ENCODE measurements at regions not wholly inside any gene's neighbourhood (a gene's known extent, or its start where the extent isn't known, plus 50 kb on each side); places are given as distances from the start of the nearest gene placed in this dataset.

GRCh38 chr12:3363608-3364007, 127.4 kb upstream of the PRMT8 start:
- Mint-ChIP-seq H3K9me3 (no peaks in the 10 kb centered on the region), H3K4me3 (no peak overlapping the region), H3K36me3 (ENCODE audit: low read depth) (no peaks in the 10 kb centered on the region), H3K27ac (no peak overlapping the region), H3K4me1 (ENCODE audit: low read depth) (no peaks in the 10 kb centered on the region), H3K27me3 (ENCODE audit: insufficient read depth) (peaks cover 24% of the 10 kb centered on the region)
- TF ChIP-seq CTCF (IDR thresholded peaks at IDR 0.05): no peak
- DNase-seq: no peak

- Mint-ChIP-seq H3K27ac (no peak overlapping the region), H3K36me3 (ENCODE audit: low read depth) (no peaks in the 10 kb centered on the region), H3K4me1 (ENCODE audit: low read depth) (no peaks in the 10 kb centered on the region), H3K27me3 (ENCODE audit: insufficient read depth) (peaks cover 20% of the 10 kb centered on the region), H3K9me3 (no peaks in the 10 kb centered on the region), H3K4me3 (no peak overlapping the region)
- no peak for TF ChIP-seq CTCF (IDR thresholded peaks at IDR 0.05)
- no peak for DNase-seq
Observed at GRCh38 chr12:3364226-3364625, 126.8 kb upstream of the PRMT8 start.

GRCh38 chr12:3364661-3365462, 126.1 kb upstream of the PRMT8 start:
- DNase-seq: no peak
- H3K27ac Mint-ChIP-seq: no peak overlapping the region

GRCh38 chr12:3365463-3366411, 125.3 kb upstream of the PRMT8 start:
- peaks cover 15% of the 10 kb centered on the region for H3K27me3 Mint-ChIP-seq (ENCODE audit: insufficient read depth)
- no peaks in the 10 kb centered on the region for H3K9me3 Mint-ChIP-seq
- DNase-seq: no peak
- no peak overlapping the region for H3K27ac Mint-ChIP-seq
- H3K4me1 Mint-ChIP-seq (ENCODE audit: low read depth): no peaks in the 10 kb centered on the region
- TF ChIP-seq CTCF (IDR thresholded peaks at IDR 0.05): no peak
- no peaks in the 10 kb centered on the region for H3K36me3 Mint-ChIP-seq (ENCODE audit: low read depth)
- no peak overlapping the region for H3K4me3 Mint-ChIP-seq

More at GRCh38 chr12:3364661-3365462, 126.1 kb upstream of the PRMT8 start:
- H3K4me3 Mint-ChIP-seq: no peak overlapping the region
- TF ChIP-seq CTCF (IDR thresholded peaks at IDR 0.05): no peak
- no peaks in the 10 kb centered on the region for H3K9me3 Mint-ChIP-seq
- no peaks in the 10 kb centered on the region for H3K36me3 Mint-ChIP-seq (ENCODE audit: low read depth)
- H3K4me1 Mint-ChIP-seq (ENCODE audit: low read depth): no peaks in the 10 kb centered on the region
- peaks cover 15% of the 10 kb centered on the region for H3K27me3 Mint-ChIP-seq (ENCODE audit: insufficient read depth)

GRCh38 chr12:3366451-3367110, 124.4 kb upstream of the PRMT8 start:
- no peaks in the 10 kb centered on the region for H3K36me3 Mint-ChIP-seq (ENCODE audit: low read depth)
- H3K27me3 Mint-ChIP-seq (ENCODE audit: insufficient read depth): peaks cover 19% of the 10 kb centered on the region
- H3K4me1 Mint-ChIP-seq (ENCODE audit: low read depth): no peaks in the 10 kb centered on the region
- H3K4me3 Mint-ChIP-seq: no peak overlapping the region
- TF ChIP-seq CTCF (IDR thresholded peaks at IDR 0.05): no peak
- no peak overlapping the region for H3K27ac Mint-ChIP-seq
- H3K9me3 Mint-ChIP-seq: no peaks in the 10 kb centered on the region
- no peak for DNase-seq

All from HFFc6 (cell line).